SK-N-SH treated with all-trans-retinoic acid at 6 μM for 48 hours (cell line): ENCODE measurements at regions not wholly inside any gene's neighbourhood (a gene's known extent, or its start where the extent isn't known, plus 50 kb on each side); places are given as distances from the start of the nearest gene placed in this dataset.

Experiments
- RARB ChIP-seq: fragments of 250-450 bp; sonication (Bioruptor Pico); IDR thresholded peaks from 2 replicates; pipeline ENCODE4 v1.8.0; 2021; ENCODE audit warnings: mild to moderate bottlenecking, moderate library complexity
- TSHZ2 ChIP-seq: fragments of 250-450 bp; sonication (Bioruptor Pico); IDR thresholded peaks from 2 replicates; pipeline ENCODE4 v1.5.0; 2020; ENCODE audit warnings: mild to moderate bottlenecking, moderate library complexity
- ZNF70 ChIP-seq: fragments of 450-650 bp; formaldehyde crosslinking; IDR thresholded peaks from 2 replicates; pipeline ENCODE4 v1.5.0; 2020; ENCODE audit warnings: mild to moderate bottlenecking, moderate library complexity

GRCh38 chr12:90280033-90280432 is 571.4 kb upstream of the ATP2B1 start:
- TF ChIP-seq ZNF70 (no peak), TSHZ2 (CRISPR knock-in tag) (no peak), RARB (CRISPR knock-in tag) (no peak)
